ENCODE measurements at regions not wholly inside any gene's neighbourhood (a gene's known extent, or its start where the extent isn't known, plus 50 kb on each side); places are given as distances from the start of the nearest gene placed in this dataset.
"Not testable (repeated sequence)": the region's sequence is repeated elsewhere in the genome, so short reads cannot be mapped to it uniquely, and the experiment has no call there.

DNA sequence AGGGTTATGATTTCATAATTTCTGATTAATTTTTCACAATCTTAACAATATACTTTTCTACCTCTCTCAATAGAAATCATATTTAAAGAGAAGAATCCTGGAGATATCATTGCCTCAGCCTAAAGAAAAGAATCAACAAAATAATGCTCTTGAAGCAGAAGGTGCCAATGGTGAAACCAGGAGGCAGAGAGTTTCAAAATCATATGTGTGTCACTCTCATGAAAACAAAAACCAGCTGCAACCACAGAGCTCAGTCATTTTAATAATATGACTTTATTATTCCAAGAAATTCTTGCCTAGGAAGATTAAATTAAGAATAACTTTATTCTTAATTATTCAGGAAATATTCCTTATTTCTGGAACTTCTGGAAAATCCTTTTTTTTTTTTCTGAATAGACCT lies 266.8 kb upstream of the ACTBL2 start:
- DNase-seq (ENCODE audit: low read depth), result no peak

DNA sequence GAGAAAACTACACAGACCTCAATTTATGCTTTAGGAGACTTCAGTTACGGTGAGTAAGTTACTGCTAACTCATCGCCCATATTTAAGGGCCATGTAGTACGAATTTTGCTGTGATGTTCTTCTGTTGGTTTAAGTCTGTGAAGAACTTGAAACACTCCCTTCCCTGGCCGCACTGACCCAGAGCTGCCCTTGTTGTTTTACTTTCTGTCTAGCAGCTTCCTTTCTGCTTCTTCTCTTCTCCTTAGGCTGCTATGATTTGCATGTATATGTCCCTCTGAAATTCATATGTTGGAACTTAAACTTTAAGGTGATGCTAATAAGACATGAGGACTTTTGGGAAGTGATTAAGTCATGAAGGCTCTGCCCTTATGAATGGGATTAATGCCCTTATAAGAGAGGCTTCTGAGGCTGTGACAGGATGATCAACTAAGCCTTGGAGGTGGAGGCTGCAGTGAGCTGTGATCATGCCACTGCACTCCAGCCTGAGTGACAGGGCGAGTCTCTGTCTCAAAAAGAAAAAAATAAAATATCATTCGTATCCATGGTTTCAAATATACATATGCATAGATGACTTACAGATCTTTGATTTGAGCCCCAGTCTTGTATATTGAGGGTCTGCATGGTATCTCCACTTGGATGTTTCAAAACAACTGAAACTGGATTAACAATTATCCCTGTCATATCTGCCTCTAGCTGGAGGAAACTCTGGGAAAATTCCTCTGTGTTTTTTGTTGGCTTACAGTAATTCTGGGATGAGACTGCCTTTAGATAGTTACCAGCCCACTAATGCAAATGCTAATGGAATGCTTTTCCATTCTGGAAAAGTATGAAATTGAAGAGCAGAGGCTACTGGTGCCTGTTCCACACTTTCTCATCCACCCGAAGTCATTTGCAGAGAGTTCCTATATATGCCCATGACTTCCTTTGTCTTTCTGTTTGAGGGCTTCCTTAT lies 263.4 kb upstream of the ACTBL2 start:
- no peak for DNase-seq (ENCODE audit: low read depth)

DNA sequence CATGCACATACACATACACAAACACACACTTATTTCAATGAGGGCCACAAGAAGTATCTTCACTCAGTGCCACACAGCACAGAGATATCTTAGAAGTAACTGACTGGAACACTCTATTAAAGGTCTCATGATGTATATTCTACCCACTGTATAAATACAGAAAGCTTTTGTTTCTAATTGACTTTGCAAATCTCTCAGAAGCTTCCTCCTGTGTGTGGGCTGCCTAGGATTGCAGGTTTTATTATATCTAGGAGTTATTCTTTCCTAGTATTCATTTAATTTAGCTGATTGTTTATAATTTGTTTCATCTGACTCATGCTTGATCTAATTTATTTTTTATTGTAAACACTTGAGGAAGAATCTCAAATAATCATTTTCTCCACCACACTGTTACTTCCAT lies 262.4 kb upstream of the ACTBL2 start:
- DNase-seq (ENCODE audit: low read depth), result no peak

GRCh38 chr5:57741336-57741735 lies 258.7 kb upstream of the ACTBL2 start:
- DNase-seq (ENCODE audit: low read depth), result no peak

- DNase-seq (ENCODE audit: low read depth), result no peak
Measured at GRCh38 chr5:57738787-57739186, 256.2 kb upstream of the ACTBL2 start.

DNA sequence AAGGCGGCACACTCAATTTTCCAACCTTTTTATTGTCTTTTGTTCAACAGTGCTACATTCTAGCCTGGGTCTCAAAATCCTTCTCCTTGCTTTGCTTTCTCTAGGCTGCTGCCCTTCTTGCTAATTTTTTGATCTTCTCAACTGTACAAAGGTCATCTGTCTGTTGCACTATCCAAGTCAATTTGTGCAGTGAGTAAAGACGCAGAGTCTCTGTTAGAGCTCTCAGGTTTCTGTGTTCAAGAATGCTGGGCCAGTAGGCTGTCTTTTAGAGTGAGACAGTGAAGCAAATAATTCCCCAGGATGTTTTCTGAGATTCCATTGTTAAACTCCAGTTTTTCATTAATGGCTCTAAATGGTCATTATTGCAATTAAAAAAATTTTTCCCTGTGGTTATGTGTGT lies 255.7 kb upstream of the ACTBL2 start:
- DNase-seq (ENCODE audit: low read depth), result no peak

DNA sequence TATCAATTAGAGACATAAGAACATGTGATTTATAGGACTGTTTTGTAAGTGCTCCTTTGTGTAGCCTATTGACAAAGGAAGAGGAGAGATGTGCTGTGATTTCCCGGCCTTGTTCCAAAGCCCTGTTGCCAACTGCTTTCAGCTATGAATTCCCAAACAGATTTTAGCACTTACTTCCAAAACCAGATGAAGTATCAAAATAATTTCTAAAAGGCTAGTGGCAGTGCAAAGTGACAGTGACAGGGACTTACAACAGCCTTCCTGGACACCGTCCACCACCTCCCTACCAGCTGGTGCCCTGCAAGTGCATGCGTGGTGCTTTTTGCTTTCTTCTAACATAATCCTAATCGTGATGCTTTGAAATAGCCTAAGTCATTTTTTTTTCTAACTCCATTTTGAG lies 254.1 kb upstream of the ACTBL2 start:
- DNase-seq (ENCODE audit: low read depth), result no peak

DNA sequence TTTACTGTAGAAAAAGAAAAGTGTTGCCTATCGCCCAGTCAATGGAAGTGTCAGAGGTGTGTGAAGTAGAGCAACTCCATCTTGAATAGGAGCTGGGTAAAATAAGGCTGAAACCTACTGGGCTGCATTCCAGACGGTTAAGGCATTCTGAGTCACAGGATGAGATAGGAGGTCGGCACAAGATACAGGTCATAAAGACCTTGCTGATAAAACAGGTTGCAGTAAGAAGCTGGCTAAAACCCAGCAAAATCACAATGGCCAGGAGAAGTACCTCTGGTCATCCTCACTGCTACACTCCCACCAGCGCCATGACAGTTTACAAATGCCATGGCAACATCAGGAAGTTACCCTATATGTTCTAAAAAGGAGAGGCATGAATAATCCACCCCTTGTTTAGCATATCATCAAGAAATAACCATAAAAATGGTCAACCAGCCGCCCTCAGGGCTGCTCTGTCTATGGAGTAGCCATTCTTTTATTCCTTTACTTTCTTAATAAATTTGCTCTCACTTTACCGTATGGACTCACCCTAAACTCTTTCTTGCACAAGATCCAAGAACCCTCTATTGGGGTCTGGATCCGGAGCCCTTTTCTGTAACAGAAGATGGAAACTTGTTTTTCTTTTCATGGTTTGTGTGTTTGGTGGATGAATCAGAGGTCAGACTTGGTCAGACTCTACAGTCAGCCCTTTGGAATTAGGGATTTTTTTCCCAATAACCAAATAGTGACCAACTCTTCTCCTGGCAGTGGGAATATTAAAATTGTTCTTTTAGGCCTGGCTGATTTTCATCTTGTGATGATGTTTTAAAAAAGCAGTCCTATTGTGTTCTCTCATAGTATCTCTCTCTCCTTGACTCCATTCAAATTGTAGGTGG lies 252.9 kb upstream of the ACTBL2 start:
- peak; percentile 95 for DNase-seq (ENCODE audit: low read depth)

GRCh38 chr5:57734296-57734695 lies 251.7 kb upstream of the ACTBL2 start:
- DNase-seq (ENCODE audit: low read depth), result no peak

DNA sequence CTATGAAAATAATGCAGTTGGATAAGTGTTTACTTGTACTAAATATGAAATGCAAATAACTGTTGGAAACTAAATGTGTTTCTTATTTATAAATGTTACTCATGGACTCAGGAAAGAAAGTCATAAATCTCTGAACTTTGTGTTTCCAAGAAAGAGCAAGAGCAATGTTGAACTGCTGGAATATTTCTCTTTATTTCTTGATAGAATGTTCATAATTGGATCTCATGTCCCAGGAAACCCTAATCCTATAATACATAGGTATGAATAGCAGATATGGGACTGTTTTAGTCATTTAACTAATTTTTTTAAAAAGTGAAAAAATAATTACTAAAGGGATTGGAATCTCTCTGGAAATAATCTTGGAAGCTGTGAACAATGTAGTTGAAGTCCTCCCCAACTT lies 245.0 kb upstream of the ACTBL2 start:
- DNase-seq (ENCODE audit: low read depth), result no peak

DNA sequence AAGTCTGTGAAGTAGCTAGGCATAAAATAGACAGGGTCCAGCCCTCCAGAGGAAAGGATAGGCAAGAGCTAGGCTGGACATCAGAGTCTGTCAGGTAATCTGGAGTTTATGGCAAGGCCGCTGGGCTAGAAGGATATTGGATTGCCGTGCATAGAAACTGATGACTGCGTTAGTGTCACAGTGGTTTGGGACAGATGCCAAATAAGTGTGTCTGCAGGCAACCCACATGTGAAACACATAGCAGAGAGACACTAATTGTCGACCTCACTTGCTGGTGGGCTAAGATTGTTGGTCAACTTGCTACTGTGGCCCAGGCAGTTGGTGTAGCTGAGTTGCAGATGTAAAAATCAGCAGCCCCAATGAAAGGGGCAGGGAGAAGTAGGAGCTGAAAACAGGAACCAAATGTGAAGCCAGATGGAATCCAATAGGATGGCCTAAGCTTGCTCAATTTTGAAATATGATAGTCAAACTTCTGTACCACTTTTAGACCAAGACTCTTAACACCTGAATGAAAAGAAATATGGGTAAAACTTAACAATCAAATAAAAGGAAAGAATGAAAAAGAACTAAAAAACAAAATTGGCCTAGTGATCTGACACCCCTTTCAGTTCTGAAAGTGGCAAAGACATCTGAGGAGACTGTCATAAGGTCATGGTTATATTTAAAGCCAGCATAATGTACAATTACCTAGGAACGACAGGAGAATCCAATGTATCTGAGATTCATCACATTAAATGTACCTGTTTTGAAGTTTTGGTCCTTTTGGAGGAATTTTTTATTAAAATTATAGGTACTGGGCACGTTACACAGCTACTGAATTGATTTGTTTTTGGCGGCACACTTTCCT lies 243.3 kb upstream of the ACTBL2 start:
- DNase-seq (ENCODE audit: low read depth), result no peak

GRCh38 chr5:57724836-57725235 lies 242.2 kb upstream of the ACTBL2 start:
- DNase-seq (ENCODE audit: low read depth), result peak; percentile 77

DNA sequence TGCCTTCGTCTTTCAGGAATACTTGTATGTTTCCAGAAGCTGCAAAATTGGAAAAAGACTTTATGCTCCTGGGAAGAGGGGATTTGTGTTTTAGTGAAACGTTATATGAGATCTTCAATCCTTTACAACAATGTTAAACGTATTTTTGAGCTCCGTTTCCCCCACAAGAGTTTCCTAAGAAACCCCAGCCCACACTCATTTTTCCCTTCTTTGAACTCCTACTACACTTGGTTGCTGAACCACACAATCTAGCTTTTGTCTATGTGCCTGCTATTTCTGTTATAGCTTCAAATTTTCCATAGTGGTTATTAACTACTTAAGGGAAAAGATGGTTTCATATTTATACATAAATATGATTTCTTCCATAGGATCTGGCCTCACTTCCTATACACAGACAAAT lies 238.6 kb upstream of the ACTBL2 start:
- no peak for DNase-seq (ENCODE audit: low read depth)

- no peak for DNase-seq (ENCODE audit: low read depth)
Measured at GRCh38 chr5:57720656-57721055, 238.0 kb upstream of the ACTBL2 start.

GRCh38 chr5:57719216-57719615 lies 236.6 kb upstream of the ACTBL2 start:
- no peak for DNase-seq (ENCODE audit: low read depth)

GRCh38 chr5:57718155-57718554 lies 235.5 kb upstream of the ACTBL2 start:
- DNase-seq (ENCODE audit: low read depth), result peak; percentile 71

DNA sequence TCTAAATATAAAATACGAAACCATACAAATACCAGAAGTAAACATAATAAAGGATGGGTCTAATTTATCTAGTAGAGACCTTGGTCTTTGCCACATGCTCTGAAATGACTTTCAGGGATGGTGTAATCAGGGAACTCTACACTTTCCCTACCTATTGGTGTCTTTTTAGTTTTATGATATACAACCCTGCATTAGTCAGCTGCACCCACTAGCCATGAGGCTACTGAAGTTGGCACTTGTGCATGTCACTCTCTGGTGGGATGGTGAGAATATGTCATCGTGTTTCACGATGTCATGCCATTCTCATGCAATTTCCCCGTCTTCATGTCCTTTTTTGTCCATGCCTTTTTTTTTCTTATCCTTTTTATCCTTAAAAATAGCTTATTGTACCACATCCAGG lies 234.9 kb upstream of the ACTBL2 start:
- DNase-seq (ENCODE audit: low read depth), result no peak

- DNase-seq (ENCODE audit: low read depth), result peak; percentile 26
Measured at GRCh38 chr5:57716661-57717060, 234.1 kb upstream of the ACTBL2 start.

DNA sequence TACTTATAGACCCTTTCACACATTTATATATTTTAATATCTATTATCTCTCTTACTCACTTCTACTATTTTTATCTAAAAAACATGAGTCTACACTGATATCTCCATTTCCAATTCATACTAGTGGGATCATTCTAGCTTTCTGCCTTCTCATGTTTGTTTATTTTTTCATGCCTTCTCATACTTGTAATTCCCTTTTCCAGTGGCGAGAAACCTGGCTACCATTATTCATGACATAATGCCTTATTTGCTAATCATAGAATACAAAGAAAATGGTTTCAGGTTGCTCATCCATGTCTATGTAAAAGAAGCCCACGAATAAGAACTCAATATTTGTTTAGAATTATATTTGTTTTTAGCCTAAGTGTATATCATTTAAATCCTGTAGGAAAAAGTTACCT lies 232.7 kb upstream of the ACTBL2 start:
- DNase-seq (ENCODE audit: low read depth), result peak; percentile 34

GRCh38 chr5:57713535-57713934 lies 230.9 kb upstream of the ACTBL2 start:
- DNase-seq (ENCODE audit: low read depth), result not testable (repeated sequence)

- no peak for DNase-seq (ENCODE audit: low read depth)
Measured at GRCh38 chr5:57711946-57712345, 229.3 kb upstream of the ACTBL2 start.

DNA sequence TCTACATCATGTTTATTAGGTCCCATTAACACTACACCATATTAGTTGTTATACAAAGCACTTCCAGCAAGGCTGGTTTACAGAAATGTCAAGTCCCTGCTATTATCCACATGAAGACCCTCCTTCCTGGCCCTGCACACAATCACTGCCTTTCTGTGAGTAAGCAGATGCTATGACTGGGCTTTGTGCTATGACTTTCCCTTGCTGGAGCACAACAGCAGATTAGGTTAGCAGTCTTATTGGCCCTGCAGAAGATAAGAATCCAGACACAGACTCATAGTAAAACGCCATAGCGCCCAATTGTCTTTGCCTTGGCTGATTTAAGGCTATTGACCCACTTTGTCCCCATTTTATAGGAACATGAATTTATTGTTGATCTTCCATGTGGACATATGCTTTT lies 228.9 kb upstream of the ACTBL2 start:
- no peak for DNase-seq (ENCODE audit: low read depth)

All from ELR (cell line).